ENCODE measurements at regions not wholly inside any gene's neighbourhood (a gene's known extent, or its start where the extent isn't known, plus 50 kb on each side); places are given as distances from the start of the nearest gene placed in this dataset.

GRCh38 chr7:11221984-11222383 is 248.3 kb downstream of the PHF14 start:
- TF ChIP-seq CTCF (IDR thresholded peaks at IDR 0.05; ENCODE audit: low read depth, low read length): no peak
- no peak overlapping the region for H3K4me3 ChIP-seq (ENCODE audit: low read depth, low read length)
- in situ Hi-C loops (cut with HindIII; ENCODE audit: low sequenced_read_pairs): no loop called here
- no peak for DNase-seq (ENCODE audit: low read depth, low spot score)

- in situ Hi-C loops (cut with HindIII; ENCODE audit: low sequenced_read_pairs): no loop called here
- TF ChIP-seq CTCF (IDR thresholded peaks at IDR 0.05; ENCODE audit: low read depth, low read length): no peak
- no peak overlapping the region for H3K4me3 ChIP-seq (ENCODE audit: low read depth, low read length)
- no peak for DNase-seq (ENCODE audit: low read depth, low spot score)
Observed at GRCh38 chr7:11224535-11224934, 250.9 kb downstream of the PHF14 start.

- DNase-seq (ENCODE audit: low read depth, low spot score): peak; percentile 22
- in situ Hi-C loops (cut with HindIII; ENCODE audit: low sequenced_read_pairs): no loop called here
- no peak for TF ChIP-seq CTCF (IDR thresholded peaks at IDR 0.05; ENCODE audit: low read depth, low read length)
- H3K4me3 ChIP-seq (ENCODE audit: low read depth, low read length): no peak overlapping the region
Observed at GRCh38 chr7:11228515-11228914, 254.8 kb downstream of the PHF14 start.

GRCh38 chr7:11231190-11231589 is 257.5 kb downstream of the PHF14 start:
- in situ Hi-C loops (cut with HindIII; ENCODE audit: low sequenced_read_pairs): no loop called here
- DNase-seq (ENCODE audit: low read depth, low spot score): no peak
- no peak for TF ChIP-seq CTCF (IDR thresholded peaks at IDR 0.05; ENCODE audit: low read depth, low read length)
- H3K4me3 ChIP-seq (ENCODE audit: low read depth, low read length): no peak overlapping the region

- no peak for DNase-seq (ENCODE audit: low read depth, low spot score)
- in situ Hi-C loops (cut with HindIII; ENCODE audit: low sequenced_read_pairs): no loop called here
- no peak overlapping the region for H3K4me3 ChIP-seq (ENCODE audit: low read depth, low read length)
- TF ChIP-seq CTCF (IDR thresholded peaks at IDR 0.05; ENCODE audit: low read depth, low read length): no peak
Observed at GRCh38 chr7:11232462-11232861, 258.8 kb downstream of the PHF14 start.

- no peak overlapping the region for H3K4me3 ChIP-seq (ENCODE audit: low read depth, low read length)
- DNase-seq (ENCODE audit: low read depth, low spot score): no peak
- no peak for TF ChIP-seq CTCF (IDR thresholded peaks at IDR 0.05; ENCODE audit: low read depth, low read length)
- in situ Hi-C loops (cut with HindIII; ENCODE audit: low sequenced_read_pairs): no loop called here
Observed at GRCh38 chr7:11233871-11234270, 260.2 kb downstream of the PHF14 start.

GRCh38 chr7:11235491-11235890 is 261.8 kb downstream of the PHF14 start:
- no peak for TF ChIP-seq CTCF (IDR thresholded peaks at IDR 0.05; ENCODE audit: low read depth, low read length)
- no peak for DNase-seq (ENCODE audit: low read depth, low spot score)
- in situ Hi-C loops (cut with HindIII; ENCODE audit: low sequenced_read_pairs): no loop called here
- no peak overlapping the region for H3K4me3 ChIP-seq (ENCODE audit: low read depth, low read length)
